Upper lobe of left lung (tissue), 6 donors: ENCODE measurements at regions not wholly inside any gene's neighbourhood (a gene's known extent, or its start where the extent isn't known, plus 50 kb on each side); places are given as distances from the start of the nearest gene placed in this dataset.

Experiments used
- ATAC-seq, 2 donors: fragments of 200-7000 bp; cut with Tn5 transposase; one replicate each; pipeline ENCODE4 v1.9.1; 2022; ENCODE audit warnings: mild to moderate bottlenecking in 2 of 2, moderate library complexity in 2 of 2; ENCODE audit not compliant: low FRiP score in 2 of 2
- DNase-seq, 2 donors: peaks; one replicate each; pipeline ENCODE4 v3.0.0-alpha.2; 2019 to 2020
- H3K27ac ChIP-seq, 4 donors: fragments of 200-600 bp; sonication (generic); one replicate each; pipeline ENCODE4 v1.5.1; 2016 to 2019
- H3K27me3 ChIP-seq, 4 donors: fragments of 200-600 bp; sonication (generic); one replicate each; pipeline ENCODE4 v1.5.1; 2017 to 2019
- H3K36me3 ChIP-seq, 4 donors: fragments of 200-600 bp; sonication (generic); one replicate each; pipeline ENCODE4 v1.5.1; 2016 to 2019
- H3K4me1 ChIP-seq, 4 donors: fragments of 200-600 bp; sonication (generic); one replicate each; pipeline ENCODE4 v1.5.1; 2018 to 2019
- H3K4me3 ChIP-seq, 4 donors: fragments of 200-600 bp; sonication (generic); one replicate each; pipeline ENCODE4 v1.5.1; 2017 to 2019; ENCODE audit warnings: mild to moderate bottlenecking in 2 of 4, moderate library complexity in 1 of 4
- H3K9me3 ChIP-seq, 4 donors: fragments of 200-600 bp; sonication (generic); one replicate each; pipeline ENCODE4 v1.5.1; 2018 to 2019
- CTCF ChIP-seq, 6 experiments: fragments of 450-650 bp in 4 of 6; fragments of 200-600 bp in 2 of 6; sonication (generic) in 2 of 6; IDR thresholded peaks; one replicate each; pipeline ENCODE4 v1.5.1; 2016 to 2019; ENCODE audit warnings: antibody characterized with exemption in 6 of 6
- EP300 ChIP-seq, 4 donors: sonication (generic); formaldehyde crosslinking; IDR thresholded peaks; one replicate each; pipeline ENCODE4 v1.5.1; 2017; ENCODE audit warnings: antibody characterized with exemption in 4 of 4, control low read depth in 2 of 4
- POLR2A ChIP-seq, 4 donors: fragments of 450-650 bp; IDR thresholded peaks; one replicate each; pipeline ENCODE4 v1.5.1; 2016 to 2017; ENCODE audit warnings: antibody characterized with exemption in 4 of 4, mild to moderate bottlenecking in 2 of 4
- POLR2AphosphoS5 ChIP-seq, 2 donors: sonication (generic); formaldehyde crosslinking; IDR thresholded peaks; one replicate each; pipeline ENCODE4 v1.5.1; 2017; ENCODE audit warnings: antibody characterized with exemption in 2 of 2
- WGBS, 2 donors: methylation state at CpG; one replicate each; pipeline ENCODE4 v1.1.5; 2017 to 2018; 5-methylcytosine and 5-hydroxymethylcytosine counted together
- donor health status: DM: no; HTN: no; CAD: no; lungs with moderate emphysema.
- donor health status: DM: no; HTN: yes; CAD: no; lungs with severe emphysema.

- no peak overlapping the region for H3K4me3 ChIP-seq
- no peaks in the 10 kb centered on the region for H3K9me3 ChIP-seq
- no peaks in the 10 kb centered on the region for H3K27me3 ChIP-seq
- no peak for ATAC-seq
- DNase-seq: no peak
- TF ChIP-seq POLR2AphosphoS5 (IDR thresholded peaks at IDR 0.05) (no peak), CTCF (IDR thresholded peaks at IDR 0.05) (no peak), EP300 (IDR thresholded peaks at IDR 0.05) (no peak), POLR2A (IDR thresholded peaks at IDR 0.05) (no peak)
- no peaks in the 10 kb centered on the region for H3K36me3 ChIP-seq
- H3K27ac ChIP-seq: no peak overlapping the region
- WGBS, 2 donors: 57 to 71% methylated on average over 7 of the region's 7 CpGs
- no peaks in the 10 kb centered on the region for H3K4me1 ChIP-seq
Observed at GRCh38 chr1:96968541-96968940, 247.0 kb downstream of the PTBP2 start.

GRCh38 chr1:96968983-96969382 is 247.4 kb downstream of the PTBP2 start:
- no peaks in the 10 kb centered on the region for H3K9me3 ChIP-seq
- 76 to 81% methylated on average over 4 of the region's 4 CpGs for WGBS, 2 donors

GRCh38 chr1:96969656-96970163 is 248.1 kb downstream of the PTBP2 start:
- Histone ChIP-seq H3K9me3 (no peaks in the 10 kb centered on the region), H3K27me3 (no peaks in the 10 kb centered on the region), H3K27ac (no peak overlapping the region), H3K4me1 (no peaks in the 10 kb centered on the region), H3K36me3 (no peaks in the 10 kb centered on the region), H3K4me3 (no peak overlapping the region)
- 71 to 78% methylated on average over 1 of the region's 1 CpG for WGBS, 2 donors
- ATAC-seq (no peak), DNase-seq (no peak)
- no peak for TF ChIP-seq CTCF (IDR thresholded peaks at IDR 0.05)
- no peak for TF ChIP-seq POLR2A (IDR thresholded peaks at IDR 0.05)

More at GRCh38 chr1:96968983-96969382, 247.4 kb downstream of the PTBP2 start:
- Histone ChIP-seq H3K4me1 (no peaks in the 10 kb centered on the region), H3K36me3 (no peaks in the 10 kb centered on the region), H3K4me3 (no peak overlapping the region), H3K27ac (no peak overlapping the region), H3K27me3 (no peaks in the 10 kb centered on the region)
- DNase-seq (no peak), ATAC-seq (no peak)
- no peak for TF ChIP-seq EP300 (IDR thresholded peaks at IDR 0.05)
- TF ChIP-seq POLR2AphosphoS5 (IDR thresholded peaks at IDR 0.05): no peak
- no peak for TF ChIP-seq POLR2A (IDR thresholded peaks at IDR 0.05)
- TF ChIP-seq CTCF (IDR thresholded peaks at IDR 0.05): no peak

- ATAC-seq (no peak), DNase-seq (no peak)
- no peak for TF ChIP-seq EP300 (IDR thresholded peaks at IDR 0.05)
- TF ChIP-seq POLR2A (IDR thresholded peaks at IDR 0.05): no peak
- no peak for TF ChIP-seq CTCF (IDR thresholded peaks at IDR 0.05)
- TF ChIP-seq POLR2AphosphoS5 (IDR thresholded peaks at IDR 0.05): no peak
- Histone ChIP-seq H3K4me3 (no peak overlapping the region), H3K36me3 (no peaks in the 10 kb centered on the region), H3K9me3 (no peaks in the 10 kb centered on the region), H3K4me1 (no peaks in the 10 kb centered on the region), H3K27ac (no peak overlapping the region), H3K27me3 (no peaks in the 10 kb centered on the region)
- 92 to 94% methylated on average over 2 of the region's 2 CpGs for WGBS, 2 donors
Observed at GRCh38 chr1:96971439-96971838, 249.9 kb downstream of the PTBP2 start.

GRCh38 chr1:96971849-96972602 is 250.4 kb downstream of the PTBP2 start:
- H3K4me1 ChIP-seq: no peaks in the 10 kb centered on the region

More at GRCh38 chr1:96971849-96972602, 250.4 kb downstream of the PTBP2 start:
- DNase-seq (no peak), ATAC-seq (no peak)
- no peak overlapping the region for H3K27ac ChIP-seq
- WGBS, 2 donors: 73 to 76% methylated on average over 8 of the region's 8 CpGs
- TF ChIP-seq CTCF (IDR thresholded peaks at IDR 0.05) (no peak), EP300 (IDR thresholded peaks at IDR 0.05) (no peak), POLR2A (IDR thresholded peaks at IDR 0.05) (no peak), POLR2AphosphoS5 (IDR thresholded peaks at IDR 0.05) (no peak)
- no peak overlapping the region for H3K4me3 ChIP-seq
- no peaks in the 10 kb centered on the region for H3K27me3 ChIP-seq
- no peaks in the 10 kb centered on the region for H3K9me3 ChIP-seq
- no peaks in the 10 kb centered on the region for H3K36me3 ChIP-seq
